ENCODE measurements at regions not wholly inside any gene's neighbourhood (a gene's known extent, or its start where the extent isn't known, plus 50 kb on each side); places are given as distances from the start of the nearest gene placed in this dataset.

DNA sequence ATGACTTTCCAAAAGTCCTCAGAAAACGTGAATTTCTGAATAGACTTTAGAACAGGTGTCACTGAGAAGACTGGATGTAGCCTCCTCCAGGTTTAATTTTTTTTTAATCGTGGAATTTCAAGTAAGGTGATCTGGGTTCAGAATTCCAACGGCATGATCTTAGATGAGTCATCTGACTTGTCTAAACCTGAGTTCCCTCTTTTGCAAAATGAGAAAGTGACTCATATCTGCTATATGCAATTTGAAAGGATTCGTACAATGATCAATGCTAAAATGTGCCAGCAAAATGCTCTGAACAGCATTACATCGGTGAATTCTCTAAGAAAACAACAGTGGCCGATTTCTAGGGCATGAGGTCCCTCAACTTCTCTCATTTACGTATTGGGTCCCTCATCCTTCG, 69.1 kb upstream of the ZNF516 start:
- FAIRE-seq: no peak
- no peak for DNase-seq (ENCODE audit: insufficient read length)
- TF ChIP-seq TAF1 (IDR thresholded peaks at IDR 0.05; ENCODE audit: borderline replicate concordance, low read depth, low read length) (no peak), POLR2AphosphoS5 (IDR thresholded peaks at IDR 0.05; ENCODE audit: low read depth, low read length) (no peak), POLR2A (IDR thresholded peaks at IDR 0.05; ENCODE audit: low read depth, low read length) (no peak)

DNA sequence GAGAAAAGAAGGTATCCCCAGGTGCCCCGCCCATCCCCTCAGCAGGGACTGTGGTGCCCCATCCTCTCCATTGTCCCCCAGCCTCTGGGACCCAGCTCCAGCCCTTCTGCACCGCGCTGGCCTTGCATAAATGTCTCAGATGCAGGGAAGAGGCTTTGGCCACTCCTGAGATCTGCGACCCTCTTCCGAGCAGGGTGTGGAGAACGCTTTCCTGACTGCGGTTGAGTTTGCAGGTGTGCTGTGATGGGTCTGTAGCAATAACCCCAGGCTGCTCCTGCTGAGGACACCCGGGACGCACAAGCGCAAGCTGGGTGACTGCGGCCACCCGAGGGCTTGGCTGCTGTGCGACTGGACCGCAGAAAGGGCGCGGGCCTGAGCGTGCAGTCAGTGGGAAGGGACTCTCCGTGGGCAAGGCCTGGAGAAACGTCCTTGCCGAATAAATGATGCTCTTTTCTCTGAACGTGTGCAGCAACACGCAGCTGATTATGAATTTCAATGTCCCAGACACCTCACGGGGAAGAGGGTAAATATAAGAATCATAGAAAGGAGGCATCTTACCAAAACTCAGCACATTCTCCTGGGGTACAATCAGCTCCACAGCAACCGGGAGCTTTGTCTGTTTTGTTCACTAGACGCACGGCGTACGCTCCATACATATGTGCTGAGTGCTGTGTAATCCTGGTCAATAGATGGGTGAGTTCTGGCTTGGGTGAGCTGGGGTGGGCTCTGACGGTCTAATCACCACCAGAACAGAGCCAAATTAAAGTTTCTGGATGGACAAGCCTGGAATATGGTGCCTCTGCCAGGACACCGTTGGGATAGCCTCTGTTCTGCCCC, 67.5 kb upstream of the ZNF516 start:
- FAIRE-seq: no peak
- DNase-seq (ENCODE audit: insufficient read length): no peak
- TF ChIP-seq POLR2A (IDR thresholded peaks at IDR 0.05; ENCODE audit: low read depth, low read length) (no peak), TAF1 (IDR thresholded peaks at IDR 0.05; ENCODE audit: borderline replicate concordance, low read depth, low read length) (no peak), POLR2AphosphoS5 (IDR thresholded peaks at IDR 0.05; ENCODE audit: low read depth, low read length) (no peak)

GRCh38 chr18:76558881-76559667, 64.0 kb upstream of the ZNF516 start:
- DNase-seq (ENCODE audit: insufficient read length): no peak
- FAIRE-seq: no peak
- TF ChIP-seq POLR2AphosphoS5 (IDR thresholded peaks at IDR 0.05; ENCODE audit: low read depth, low read length) (no peak), POLR2A (IDR thresholded peaks at IDR 0.05; ENCODE audit: low read depth, low read length) (no peak), TAF1 (IDR thresholded peaks at IDR 0.05; ENCODE audit: borderline replicate concordance, low read depth, low read length) (no peak)

GRCh38 chr18:76557026-76557575, 62.1 kb upstream of the ZNF516 start:
- no peak for FAIRE-seq
- DNase-seq (ENCODE audit: insufficient read length): no peak
- no peak for TF ChIP-seq POLR2A (IDR thresholded peaks at IDR 0.05; ENCODE audit: low read depth, low read length)
- no peak for TF ChIP-seq TAF1 (IDR thresholded peaks at IDR 0.05; ENCODE audit: borderline replicate concordance, low read depth, low read length)
- TF ChIP-seq POLR2AphosphoS5 (IDR thresholded peaks at IDR 0.05; ENCODE audit: low read depth, low read length): no peak

GRCh38 chr18:76554547-76555222, 59.6 kb upstream of the ZNF516 start:
- DNase-seq (ENCODE audit: insufficient read length): no peak
- no peak for FAIRE-seq
- TF ChIP-seq POLR2AphosphoS5 (IDR thresholded peaks at IDR 0.05; ENCODE audit: low read depth, low read length) (no peak), POLR2A (IDR thresholded peaks at IDR 0.05; ENCODE audit: low read depth, low read length) (no peak), TAF1 (IDR thresholded peaks at IDR 0.05; ENCODE audit: borderline replicate concordance, low read depth, low read length) (no peak)

DNA sequence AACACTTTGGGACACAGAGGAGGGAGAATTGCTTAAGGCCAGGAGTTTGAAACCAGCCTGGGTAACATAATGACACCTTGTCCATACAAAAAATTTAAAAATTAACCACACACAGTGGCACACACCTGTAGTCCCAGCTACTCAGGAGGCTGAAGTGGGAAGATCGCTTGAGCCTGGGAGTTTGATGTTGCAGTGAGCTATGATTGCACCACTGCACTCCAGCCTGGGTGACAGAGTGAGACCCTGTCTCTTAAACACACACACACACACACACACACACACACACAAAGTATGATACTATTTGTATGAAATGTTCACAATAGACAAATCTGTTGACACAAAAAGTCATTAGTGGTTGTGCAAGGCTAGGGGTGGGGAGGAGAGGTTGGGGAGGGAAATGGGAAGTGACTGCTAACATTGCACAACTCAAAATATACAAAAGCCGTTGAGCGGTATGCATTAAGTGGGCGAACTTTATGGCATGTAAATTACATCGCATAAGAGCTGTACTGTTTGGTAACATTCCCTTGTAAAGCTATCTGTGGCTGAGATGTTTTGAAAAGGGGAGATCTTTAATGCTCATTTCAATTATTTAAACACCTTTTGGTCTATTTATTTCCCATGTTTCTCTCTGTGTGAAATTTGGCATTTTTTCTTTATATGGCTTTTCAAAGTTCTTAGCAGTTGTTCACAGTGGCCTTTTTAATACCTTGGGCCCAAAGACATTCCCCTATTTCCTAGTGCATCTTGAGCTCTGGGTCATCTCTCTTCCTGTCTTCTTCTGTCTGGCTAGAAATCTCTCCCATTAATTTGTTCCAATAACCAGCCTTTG, 58.9 kb upstream of the ZNF516 start:
- DNase-seq (ENCODE audit: insufficient read length): no peak
- TF ChIP-seq POLR2AphosphoS5 (IDR thresholded peaks at IDR 0.05; ENCODE audit: low read depth, low read length): no peak
- TF ChIP-seq TAF1 (IDR thresholded peaks at IDR 0.05; ENCODE audit: borderline replicate concordance, low read depth, low read length): no peak
- TF ChIP-seq POLR2A (IDR thresholded peaks at IDR 0.05; ENCODE audit: low read depth, low read length): no peak
- FAIRE-seq: no peak

GRCh38 chr18:76548541-76548940, 53.5 kb upstream of the ZNF516 start:
- DNase-seq (ENCODE audit: insufficient read length) (no peak), FAIRE-seq (no peak)
- no peak for TF ChIP-seq TAF1 (IDR thresholded peaks at IDR 0.05; ENCODE audit: borderline replicate concordance, low read depth, low read length)
- no peak for TF ChIP-seq POLR2A (IDR thresholded peaks at IDR 0.05; ENCODE audit: low read depth, low read length)
- TF ChIP-seq POLR2AphosphoS5 (IDR thresholded peaks at IDR 0.05; ENCODE audit: low read depth, low read length): no peak

- TF ChIP-seq POLR2AphosphoS5 (IDR thresholded peaks at IDR 0.05; ENCODE audit: low read depth, low read length) (no peak), POLR2A (IDR thresholded peaks at IDR 0.05; ENCODE audit: low read depth, low read length) (no peak), TAF1 (IDR thresholded peaks at IDR 0.05; ENCODE audit: borderline replicate concordance, low read depth, low read length) (no peak)
- DNase-seq (ENCODE audit: insufficient read length): no peak
- no peak for FAIRE-seq
Observed at GRCh38 chr18:76547296-76547695, 52.3 kb upstream of the ZNF516 start.

DNA sequence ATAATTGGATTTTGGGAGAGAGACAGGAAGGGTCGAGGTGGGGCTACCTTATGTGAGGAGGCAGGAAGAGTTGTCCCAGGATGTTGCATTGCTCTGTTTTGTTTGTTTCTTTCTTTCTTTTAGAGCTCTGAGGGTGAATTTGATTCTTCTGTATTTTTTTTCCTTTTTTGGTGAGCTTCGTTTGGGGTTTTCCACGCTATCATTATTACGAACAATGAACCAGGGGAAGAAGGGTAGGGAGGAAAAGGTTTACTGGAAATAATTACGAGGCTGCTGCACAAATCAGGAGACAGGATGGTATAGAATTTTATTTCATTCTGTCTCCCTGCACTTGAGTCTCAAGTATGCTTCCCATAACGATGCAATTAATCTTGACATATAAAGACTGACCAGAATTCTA, 51.4 kb upstream of the ZNF516 start:
- FAIRE-seq: no peak
- TF ChIP-seq POLR2A (IDR thresholded peaks at IDR 0.05; ENCODE audit: low read depth, low read length) (no peak), TAF1 (IDR thresholded peaks at IDR 0.05; ENCODE audit: borderline replicate concordance, low read depth, low read length) (no peak), POLR2AphosphoS5 (IDR thresholded peaks at IDR 0.05; ENCODE audit: low read depth, low read length) (no peak)
- no peak for DNase-seq (ENCODE audit: insufficient read length)

GRCh38 chr18:76546088-76546435, 51.0 kb upstream of the ZNF516 start:
- no peak for TF ChIP-seq POLR2AphosphoS5 (IDR thresholded peaks at IDR 0.05; ENCODE audit: low read depth, low read length)
- no peak for TF ChIP-seq POLR2A (IDR thresholded peaks at IDR 0.05; ENCODE audit: low read depth, low read length)
- no peak for TF ChIP-seq TAF1 (IDR thresholded peaks at IDR 0.05; ENCODE audit: borderline replicate concordance, low read depth, low read length)
- DNase-seq (ENCODE audit: insufficient read length): no peak
- FAIRE-seq: no peak
